HEK293T (cell line): ENCODE measurements at regions not wholly inside any gene's neighbourhood (a gene's known extent, or its start where the extent isn't known, plus 50 kb on each side); places are given as distances from the start of the nearest gene placed in this dataset.

Experiments used
- ARNT ChIP-seq: fragments of 450-650 bp; IDR thresholded peaks from 2 replicates; pipeline ENCODE4 v1.6.1; 2017; ENCODE audit warnings: mild to moderate bottlenecking
- ELF4 ChIP-seq: fragments of 450-650 bp; IDR thresholded peaks from 2 replicates; pipeline ENCODE4 v1.6.1; 2017; ENCODE audit warnings: antibody characterized with exemption
- FOXM1 ChIP-seq: fragments of 450-650 bp; IDR thresholded peaks from 2 replicates; pipeline ENCODE4 v1.6.1; 2017; ENCODE audit warnings: mild to moderate bottlenecking, borderline replicate concordance
- PKNOX1 ChIP-seq: fragments of 450-650 bp; IDR thresholded peaks from 2 replicates; pipeline ENCODE4 v1.6.1; 2016
- SUZ12 ChIP-seq: fragments of 450-650 bp; IDR thresholded peaks from 2 replicates; pipeline ENCODE4 v1.6.1; 2016; ENCODE audit warnings: mild to moderate bottlenecking
- TARDBP ChIP-seq: fragments of 450-650 bp; IDR thresholded peaks from 2 replicates; pipeline ENCODE4 v1.6.1; 2016

DNA sequence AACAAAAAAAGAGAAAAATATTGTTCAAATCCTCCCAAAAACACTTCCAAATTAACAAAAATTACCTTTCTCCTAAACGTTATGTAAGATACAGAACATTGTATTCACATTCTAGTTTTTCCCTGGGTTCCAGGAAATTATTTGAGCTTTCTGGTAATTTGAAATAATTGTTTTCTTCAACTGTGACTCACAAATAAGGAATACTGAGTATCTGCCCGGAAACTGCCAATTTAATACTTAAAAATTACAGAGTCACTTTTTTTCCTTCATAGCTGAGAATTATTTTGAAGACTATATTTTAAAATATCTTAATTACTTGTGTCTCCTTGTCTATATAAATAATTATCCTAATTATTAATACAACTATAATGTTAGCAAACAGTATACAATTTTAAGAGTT lies 709.0 kb upstream of the ARGLU1 start:
- TF ChIP-seq FOXM1 (no peak), ELF4 (no peak), ARNT (no peak), SUZ12 (no peak), TARDBP (no peak), PKNOX1 (no peak)
